Fibroblast of the conjunctiva (primary cell): ENCODE measurements at regions not wholly inside any gene's neighbourhood (a gene's known extent, or its start where the extent isn't known, plus 50 kb on each side); places are given as distances from the start of the nearest gene placed in this dataset.
"Not testable (repeated sequence)": the region's sequence is repeated elsewhere in the genome, so short reads cannot be mapped to it uniquely, and the experiment has no call there.

Experiments
- DNase-seq: peaks from one replicate; pipeline ENCODE4 v3.0.0-alpha.2; 2010; ENCODE audit warnings: low read depth

GRCh38 chr16:54985156-54985555 lies 54.5 kb downstream of the IRX5 start:
- DNase-seq = no peak

GRCh38 chr16:54985668-54986067 lies 55.0 kb downstream of the IRX5 start:
- no peak for DNase-seq

DNA sequence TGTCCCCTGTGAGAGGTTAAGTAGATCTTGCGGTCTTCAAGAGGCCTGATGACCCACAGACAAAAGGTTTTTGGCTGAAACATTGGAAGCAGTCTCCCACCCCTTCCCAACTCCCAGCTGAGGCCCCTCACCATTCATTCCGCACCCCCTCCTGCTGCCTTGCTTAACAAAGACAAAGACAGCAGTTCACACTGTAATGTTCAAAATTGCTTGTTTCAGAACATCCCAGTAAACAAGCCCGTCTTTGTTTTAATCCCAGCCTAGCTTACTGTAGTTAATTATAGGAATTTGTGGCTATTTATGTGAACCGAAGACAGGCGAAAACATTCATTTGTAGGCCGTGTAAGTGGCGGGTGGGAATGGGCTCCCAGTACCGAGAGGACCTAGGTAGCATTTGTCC lies 55.7 kb downstream of the IRX5 start:
- DNase-seq = no peak

DNA sequence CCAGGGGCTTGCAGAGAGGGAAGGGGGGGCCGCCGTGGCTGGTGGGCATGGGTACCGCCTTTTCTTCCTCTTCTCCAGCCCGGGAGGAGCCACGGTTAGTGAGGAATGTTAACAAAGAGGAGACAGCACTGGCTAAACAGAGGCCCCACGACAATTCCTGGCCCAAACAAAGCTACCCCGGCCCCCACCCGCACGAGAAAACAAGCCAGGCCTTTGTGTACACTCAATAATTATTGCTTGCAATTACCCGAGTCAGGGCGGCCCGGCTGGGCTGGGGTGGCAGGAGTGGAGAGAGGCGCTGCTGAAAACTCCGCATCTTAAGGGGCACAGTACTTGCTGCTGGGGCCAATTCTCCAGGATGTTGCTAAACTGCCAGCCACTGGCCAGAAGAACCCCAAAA lies 56.4 kb downstream of the IRX5 start:
- DNase-seq = no peak

GRCh38 chr16:54991525-54991924 lies 60.9 kb downstream of the IRX5 start:
- DNase-seq = no peak

DNA sequence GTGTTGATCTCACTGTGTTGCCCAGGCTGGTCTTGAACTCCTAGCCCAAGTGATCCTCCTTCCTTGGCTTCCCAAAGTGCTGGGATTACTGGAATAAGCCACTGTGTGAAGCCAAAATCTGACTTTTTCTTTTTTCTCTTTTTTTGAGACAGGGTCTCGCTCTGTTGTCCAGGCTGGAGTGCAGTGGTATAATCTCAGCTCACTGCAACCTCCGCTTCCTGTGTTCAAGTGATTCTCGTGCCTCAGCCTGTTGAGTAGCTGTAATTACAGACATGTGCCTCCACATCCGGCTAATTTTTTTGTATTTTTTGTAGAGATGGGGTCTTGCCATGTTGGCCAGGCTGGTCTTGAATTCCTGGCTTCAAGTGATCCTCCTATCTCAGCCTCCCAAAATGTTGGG lies 61.3 kb downstream of the IRX5 start:
- not testable (repeated sequence) for DNase-seq

DNA sequence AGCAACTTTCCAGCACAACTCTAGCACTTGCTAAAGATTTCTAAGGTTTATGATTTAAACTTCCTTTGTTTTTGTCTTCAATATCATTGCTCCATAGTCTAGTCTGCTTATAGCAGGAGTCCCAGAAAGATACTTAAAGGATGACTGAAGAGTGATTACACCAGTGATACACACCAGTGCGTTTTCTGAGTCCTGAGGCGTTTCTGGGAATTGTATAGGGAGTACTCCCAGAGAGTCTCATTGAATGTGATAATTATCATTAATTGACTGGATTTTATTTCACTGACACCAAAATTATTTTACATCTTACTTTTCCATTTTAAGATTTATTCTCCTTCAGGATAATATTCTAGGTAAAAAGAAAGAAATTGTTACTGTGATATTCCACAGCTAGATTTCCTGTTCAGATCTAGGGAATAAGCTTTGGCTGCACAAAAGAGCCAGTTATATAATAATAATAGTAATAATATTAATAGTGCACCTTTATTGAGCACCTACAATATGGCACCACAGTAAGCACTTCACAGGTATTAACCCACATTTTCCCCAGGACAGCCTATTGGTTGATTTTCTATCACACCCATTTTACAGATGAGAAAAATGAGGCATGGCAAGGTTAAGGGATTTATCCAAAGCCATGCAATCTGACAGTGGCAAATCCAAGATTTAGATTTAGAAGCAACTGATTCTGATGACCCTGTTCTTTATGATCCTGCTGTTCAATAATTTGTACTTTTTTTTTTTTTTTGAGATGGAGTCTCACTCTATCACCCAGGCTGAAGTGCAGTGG lies 62.6 kb downstream of the IRX5 start:
- no peak for DNase-seq

GRCh38 chr16:54996186-54996585 lies 65.5 kb downstream of the IRX5 start:
- DNase-seq = no peak

GRCh38 chr16:54998834-54999233 lies 68.2 kb downstream of the IRX5 start:
- DNase-seq = no peak

DNA sequence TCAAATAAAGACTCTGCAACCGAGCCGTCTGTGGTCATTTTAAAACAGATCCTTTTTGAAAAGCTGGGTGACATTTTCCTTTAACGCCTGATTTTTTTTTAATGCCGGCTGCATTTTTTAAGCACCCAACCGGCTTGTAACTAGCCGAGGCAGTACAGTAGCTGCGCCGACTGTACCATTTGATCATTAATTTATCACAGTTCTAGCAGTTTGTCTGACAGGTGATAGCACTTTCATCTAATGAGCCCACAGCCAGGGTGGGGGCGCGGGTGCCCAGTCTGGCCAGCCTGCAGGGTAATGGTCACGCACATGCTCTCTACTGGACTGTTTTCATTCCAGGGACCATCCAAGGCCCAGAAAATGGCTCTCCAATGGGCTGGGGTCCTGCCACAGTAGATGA lies 68.8 kb downstream of the IRX5 start:
- no peak for DNase-seq

- DNase-seq = no peak
Measured at GRCh38 chr16:55000595-55000994, 69.9 kb downstream of the IRX5 start.

- DNase-seq = no peak
Measured at GRCh38 chr16:55001931-55002330, 71.3 kb downstream of the IRX5 start.

- DNase-seq = no peak
Measured at GRCh38 chr16:55002419-55002818, 71.8 kb downstream of the IRX5 start.

- no peak for DNase-seq
Measured at GRCh38 chr16:55003306-55003705, 72.6 kb downstream of the IRX5 start.

DNA sequence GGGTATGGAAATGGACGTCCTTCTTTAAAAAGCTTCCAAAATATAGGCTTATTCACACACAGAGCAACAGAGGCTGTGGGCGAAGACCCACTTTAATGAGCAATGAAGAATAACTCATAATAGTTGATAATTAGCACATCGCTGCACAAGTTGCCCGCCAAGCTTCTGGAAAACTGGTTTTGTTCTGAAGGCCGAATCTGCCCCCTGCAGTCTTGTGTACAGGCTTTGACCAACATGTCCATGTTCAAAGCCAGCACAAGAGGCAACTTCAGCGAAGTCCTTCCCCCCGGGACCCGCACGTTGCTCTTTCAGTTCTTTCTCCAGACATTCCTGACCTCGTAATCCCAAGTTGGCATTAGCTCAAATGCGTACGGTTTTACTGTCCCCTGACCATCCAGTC lies 73.3 kb downstream of the IRX5 start:
- no peak for DNase-seq

- no peak for DNase-seq
Measured at GRCh38 chr16:55007504-55007903, 76.8 kb downstream of the IRX5 start.

DNA sequence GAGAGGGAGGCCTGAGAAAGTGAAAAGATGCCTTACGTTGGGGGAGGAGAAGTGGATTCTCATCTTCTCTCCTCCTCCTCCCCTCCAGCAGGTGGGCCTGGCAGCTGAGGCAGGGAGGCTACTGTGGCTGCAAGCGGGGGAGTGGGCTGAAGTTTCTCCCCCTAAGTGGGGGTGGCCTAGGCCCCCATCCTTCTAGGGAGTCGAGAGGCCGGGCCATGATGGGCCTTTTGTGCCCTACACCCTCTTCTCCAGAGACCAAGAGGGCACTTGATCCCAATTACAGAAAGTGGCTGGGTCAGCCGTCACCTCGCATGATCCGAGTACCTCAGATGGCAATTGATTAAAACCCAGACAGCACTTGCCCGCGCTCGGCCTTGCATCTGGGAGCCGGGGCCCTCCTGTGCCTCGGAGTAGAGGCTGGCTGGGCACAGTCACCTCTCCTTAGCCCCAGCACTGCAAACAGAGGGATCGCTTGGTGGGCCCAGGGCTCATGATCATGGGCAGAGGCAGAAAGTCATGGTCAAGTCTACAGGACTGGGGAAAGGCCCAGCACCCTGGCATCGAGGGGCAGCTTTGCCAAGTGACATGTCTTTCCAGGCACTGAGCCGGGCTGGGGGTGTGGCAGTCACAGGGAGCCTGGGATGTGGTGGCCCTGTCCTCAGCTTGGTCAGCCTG lies 78.3 kb downstream of the IRX5 start:
- DNase-seq = no peak

- DNase-seq = no peak
Measured at GRCh38 chr16:55009581-55009980, 78.9 kb downstream of the IRX5 start.

- no peak for DNase-seq
Measured at GRCh38 chr16:55010492-55011160, 80.0 kb downstream of the IRX5 start.

GRCh38 chr16:55012362-55012761 lies 81.7 kb downstream of the IRX5 start:
- DNase-seq = no peak

DNA sequence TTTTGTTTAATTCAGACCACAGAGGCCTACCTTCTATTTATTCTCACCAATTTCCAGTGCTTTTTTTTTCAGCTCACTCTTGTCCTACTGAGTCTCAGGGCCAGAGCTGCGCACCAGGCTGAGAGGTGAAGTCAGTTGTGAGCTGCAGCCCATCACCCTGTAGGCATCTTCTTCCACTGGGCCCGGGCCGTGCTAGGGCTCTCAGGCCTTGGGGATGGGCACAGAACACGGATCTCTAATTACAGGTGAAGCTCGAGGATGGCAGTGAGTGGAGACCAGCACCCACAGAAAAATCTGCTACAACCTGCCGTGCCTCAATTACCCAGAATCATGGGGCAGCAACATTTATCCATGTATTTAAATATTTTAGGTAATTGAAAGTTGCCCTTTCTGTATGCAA lies 82.1 kb downstream of the IRX5 start:
- no peak for DNase-seq

DNA sequence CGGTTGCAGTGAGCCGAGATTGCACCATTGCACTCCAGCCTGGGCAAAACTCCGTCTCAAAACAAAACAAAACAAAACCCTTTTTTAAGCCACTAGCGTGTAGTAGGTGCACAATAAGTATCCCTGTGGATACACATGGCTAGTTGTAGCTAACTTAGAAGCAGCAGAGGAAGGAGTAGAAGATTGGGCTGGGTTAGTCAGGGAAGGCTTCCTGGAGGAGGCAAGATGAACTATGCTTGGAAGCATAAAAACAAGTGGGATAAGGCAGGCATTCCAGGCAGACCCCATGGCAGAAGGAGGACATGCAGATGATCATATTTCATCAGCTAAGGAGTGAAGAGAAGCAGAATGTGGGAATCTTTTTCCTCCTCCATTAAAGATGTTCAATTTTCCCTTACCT lies 83.4 kb downstream of the IRX5 start:
- no peak for DNase-seq

DNA sequence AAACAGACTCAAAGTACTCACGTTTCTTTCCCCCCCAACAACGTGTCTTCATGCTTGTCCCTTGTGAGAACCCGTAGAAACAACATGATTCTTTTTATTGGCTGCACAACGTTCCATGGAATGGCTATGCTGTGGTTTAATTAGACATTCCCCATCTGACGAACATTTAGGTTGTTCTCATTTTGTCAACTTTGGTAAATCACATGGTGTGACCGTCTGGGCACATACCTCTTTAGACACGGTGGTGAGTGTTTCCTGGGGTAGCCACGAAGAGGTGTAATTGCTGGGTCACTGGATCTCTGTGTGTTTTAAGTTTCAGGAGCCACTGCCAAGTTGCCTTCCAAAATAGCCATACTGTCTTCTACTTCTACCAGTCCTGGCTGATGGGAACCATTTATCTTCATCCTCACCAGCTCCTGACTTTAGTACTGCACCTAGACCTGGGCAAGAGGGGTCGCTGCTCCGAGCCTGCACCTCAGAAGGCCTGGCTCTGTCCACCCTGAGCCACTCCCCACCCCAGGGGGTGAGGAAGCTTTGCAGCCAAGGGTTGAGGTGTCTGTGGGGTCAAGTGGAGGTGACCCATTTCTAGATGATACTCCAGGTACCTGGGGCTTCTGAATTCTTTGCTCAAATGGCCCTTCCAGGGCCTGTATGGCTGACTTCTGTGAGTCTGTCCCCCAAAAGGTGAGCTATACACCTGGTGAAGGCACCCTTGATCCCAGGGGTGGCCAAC lies 84.7 kb downstream of the IRX5 start:
- DNase-seq = no peak
